Sigmoid colon (tissue), 6 donors: ENCODE measurements at regions not wholly inside any gene's neighbourhood (a gene's known extent, or its start where the extent isn't known, plus 50 kb on each side); places are given as distances from the start of the nearest gene placed in this dataset.

Experiments
- DNase-seq: peaks from one replicate; pipeline ENCODE4 v3.0.0-alpha.2; 2019
- H3K27ac ChIP-seq, 4 donors: fragments of 200-600 bp; sonication (generic); one replicate each; pipeline ENCODE4 v1.5.1; 2016 to 2019; ENCODE audit warnings: mild to moderate bottlenecking in 1 of 4
- H3K27me3 ChIP-seq, 3 donors: fragments of 200-600 bp; sonication (generic); one replicate each; pipeline ENCODE4 v1.5.1; 2019; ENCODE audit warnings: mild to moderate bottlenecking in 1 of 3
- H3K36me3 ChIP-seq, 4 donors: fragments of 200-600 bp; sonication (generic); one replicate each; pipeline ENCODE4 v1.5.1; 2016 to 2019
- H3K4me1 ChIP-seq, 4 donors: fragments of 200-600 bp; sonication (generic); one replicate each; pipeline ENCODE4 v1.5.1; 2017 to 2019
- H3K4me3 ChIP-seq, 4 donors: fragments of 200-600 bp; sonication (generic); one replicate each; pipeline ENCODE4 v1.5.1; 2017 to 2019; ENCODE audit warnings: mild to moderate bottlenecking in 2 of 4, moderate library complexity in 1 of 4
- H3K9me3 ChIP-seq, 4 donors: fragments of 200-600 bp in 3 of 4; sonication (generic) in 3 of 4; one replicate each; pipeline versions ENCODE4 v1.5.1 to v1.6.1; 2013 to 2019
- EP300 ChIP-seq, 4 donors: sonication (generic); formaldehyde crosslinking; IDR thresholded peaks; one replicate each; pipeline ENCODE4 v1.6.1; 2017; ENCODE audit warnings: antibody characterized with exemption in 4 of 4
- POLR2A ChIP-seq, 2 donors: fragments of 450-650 bp; IDR thresholded peaks; one replicate each; pipeline ENCODE4 v1.6.1; 2016; ENCODE audit warnings: antibody characterized with exemption in 2 of 2, mild to moderate bottlenecking in 2 of 2, moderate library complexity in 2 of 2
- POLR2AphosphoS5 ChIP-seq, 4 donors: sonication (generic); formaldehyde crosslinking; IDR thresholded peaks; one replicate each; pipeline ENCODE4 v1.6.1; 2017; ENCODE audit warnings: antibody characterized with exemption in 4 of 4
- WGBS, 2 donors: extraction: QIAGEN DNeasy Blood & Tissue Kit; methylation state at CpG; one replicate each; pipeline ENCODE4 v1.1.7; 2013; 5-methylcytosine and 5-hydroxymethylcytosine counted together
- intact Hi-C: fragments of 100-400 bp; cut with DNase I; formaldehyde crosslinking; loops from one replicate; pipeline ENCODE4 v1.15.1; 2023
- TF ChIP-seq, protein P1 (sequence below), 4 experiments: fragments of 450-650 bp in 3 of 4; fragments of 200-600 bp in 1 of 4; IDR thresholded peaks; one replicate each; pipeline ENCODE4 v1.5.1; 2016 to 2019; ENCODE audit warnings: antibody characterized with exemption in 4 of 4, mild to moderate bottlenecking in 3 of 4, moderate library complexity in 2 of 4
- donor health status: healthy with polysubstance abuse.
- donor health status: healthy.

DNA sequence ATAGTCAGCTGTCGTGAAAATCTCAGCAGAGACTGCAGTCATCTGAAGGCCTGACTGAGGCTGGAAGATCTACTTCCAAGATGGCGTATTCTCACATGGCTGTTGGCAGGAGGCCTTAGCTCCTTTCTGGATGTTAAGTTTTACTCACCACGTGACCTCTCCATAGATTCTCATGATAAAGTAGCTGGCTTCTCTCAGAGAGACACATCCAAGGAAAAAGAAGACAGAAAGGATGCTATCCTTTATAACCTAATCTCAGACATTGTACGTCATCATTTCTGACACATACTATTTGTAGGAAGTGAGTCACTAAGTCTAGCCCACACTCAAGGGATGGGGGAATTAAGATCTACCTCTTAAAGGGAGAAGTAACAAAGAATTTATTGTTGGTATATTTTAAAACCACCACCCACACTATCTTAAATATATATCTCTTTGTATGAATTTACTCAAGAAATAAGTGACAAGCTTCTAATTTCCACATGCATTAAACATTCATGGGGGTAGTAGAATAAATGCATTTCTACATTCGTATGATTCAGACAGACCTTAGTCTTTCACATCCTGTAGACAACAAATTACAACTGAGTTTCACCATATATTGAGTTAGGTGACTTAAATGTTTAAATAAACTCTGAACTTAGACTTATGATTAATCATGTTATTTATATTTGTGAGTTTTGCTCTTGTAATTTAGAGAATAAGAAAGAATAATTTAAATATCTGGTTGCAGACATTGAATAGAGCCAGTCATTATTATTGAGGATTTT lies 411.0 kb downstream of the LRIG3 start:
- 87 to 90% methylated on average over 5 of the region's 5 CpGs for WGBS, 2 donors
- no peaks in the 10 kb centered on the region for H3K36me3 ChIP-seq
- no peak for DNase-seq
- no peaks in the 10 kb centered on the region for H3K9me3 ChIP-seq
- intact Hi-C loops = no loop called here
- H3K27ac ChIP-seq = no peak overlapping the region
- no peak overlapping the region for H3K4me3 ChIP-seq
- H3K27me3 ChIP-seq = no peaks in the 10 kb centered on the region
- TF ChIP-seq EP300 (IDR thresholded peaks at IDR 0.05) (no peak), POLR2A (IDR thresholded peaks at IDR 0.05) (no peak), POLR2AphosphoS5 (IDR thresholded peaks at IDR 0.05) (no peak)
- TF ChIP-seq, protein P1, sequence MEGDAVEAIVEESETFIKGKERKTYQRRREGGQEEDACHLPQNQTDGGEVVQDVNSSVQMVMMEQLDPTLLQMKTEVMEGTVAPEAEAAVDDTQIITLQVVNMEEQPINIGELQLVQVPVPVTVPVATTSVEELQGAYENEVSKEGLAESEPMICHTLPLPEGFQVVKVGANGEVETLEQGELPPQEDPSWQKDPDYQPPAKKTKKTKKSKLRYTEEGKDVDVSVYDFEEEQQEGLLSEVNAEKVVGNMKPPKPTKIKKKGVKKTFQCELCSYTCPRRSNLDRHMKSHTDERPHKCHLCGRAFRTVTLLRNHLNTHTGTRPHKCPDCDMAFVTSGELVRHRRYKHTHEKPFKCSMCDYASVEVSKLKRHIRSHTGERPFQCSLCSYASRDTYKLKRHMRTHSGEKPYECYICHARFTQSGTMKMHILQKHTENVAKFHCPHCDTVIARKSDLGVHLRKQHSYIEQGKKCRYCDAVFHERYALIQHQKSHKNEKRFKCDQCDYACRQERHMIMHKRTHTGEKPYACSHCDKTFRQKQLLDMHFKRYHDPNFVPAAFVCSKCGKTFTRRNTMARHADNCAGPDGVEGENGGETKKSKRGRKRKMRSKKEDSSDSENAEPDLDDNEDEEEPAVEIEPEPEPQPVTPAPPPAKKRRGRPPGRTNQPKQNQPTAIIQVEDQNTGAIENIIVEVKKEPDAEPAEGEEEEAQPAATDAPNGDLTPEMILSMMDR (IDR thresholded peaks at IDR 0.05) = no peak
- H3K4me1 ChIP-seq = no peaks in the 10 kb centered on the region

DNA sequence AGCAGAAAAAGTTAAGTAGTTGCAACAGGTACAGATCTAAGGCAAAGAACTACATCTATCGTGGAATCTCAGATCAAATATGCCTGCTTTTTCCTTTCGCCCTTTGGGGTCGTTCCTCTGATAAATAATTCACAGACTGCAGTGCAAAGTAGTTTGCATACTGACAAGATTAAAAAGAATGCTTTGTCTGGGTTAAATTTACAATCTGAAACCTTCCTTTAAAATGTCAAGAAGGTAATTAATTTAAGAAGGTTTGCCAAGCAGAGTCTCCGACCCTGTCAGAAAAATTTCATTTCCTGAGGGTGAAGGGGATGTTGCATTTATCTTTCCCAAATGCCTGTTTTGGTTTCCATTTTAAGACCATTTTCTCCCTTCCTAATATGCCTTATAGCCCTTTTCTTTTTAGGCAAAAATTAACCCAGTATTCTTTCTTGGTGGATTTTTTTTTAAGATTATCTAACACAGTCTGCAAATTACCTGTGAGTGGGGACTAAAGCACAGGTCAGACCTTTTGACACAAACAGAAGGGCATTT lies 406.9 kb downstream of the LRIG3 start:
- intact Hi-C loops = no loop called here
- 56 to 57% methylated on average over 4 of the region's 4 CpGs for WGBS, 2 donors
- H3K27me3 ChIP-seq = no peaks in the 10 kb centered on the region

DNA sequence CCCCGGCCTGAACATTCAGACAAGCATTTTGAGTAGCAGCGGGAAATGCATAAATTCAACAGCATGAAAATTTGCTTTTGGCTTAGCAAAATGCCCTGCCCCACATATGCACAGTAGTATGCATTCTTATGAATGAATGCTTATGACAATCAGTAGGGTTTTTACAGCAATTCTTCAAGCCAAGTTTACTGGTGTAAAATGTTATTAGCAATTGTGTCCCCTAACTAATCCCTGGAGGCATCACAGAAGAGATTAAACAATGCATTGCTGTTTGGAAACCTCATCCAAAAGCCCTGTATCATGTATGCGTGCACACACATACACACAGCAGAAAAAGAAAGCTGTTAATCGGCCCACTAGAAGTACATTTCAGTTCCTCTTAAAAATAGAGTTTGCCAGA lies 406.5 kb downstream of the LRIG3 start:
- no peaks in the 10 kb centered on the region for H3K36me3 ChIP-seq
- DNase-seq = no peak
- intact Hi-C loops = no loop called here
- no peaks in the 10 kb centered on the region for H3K4me1 ChIP-seq
- no peaks in the 10 kb centered on the region for H3K27me3 ChIP-seq
- H3K9me3 ChIP-seq = peaks cover 0 to 9% (median 5%) of the 10 kb centered on the region in 4 donors
- TF ChIP-seq, protein P1 (IDR thresholded peaks at IDR 0.05) = no peak
- TF ChIP-seq POLR2AphosphoS5 (IDR thresholded peaks at IDR 0.05) (no peak), POLR2A (IDR thresholded peaks at IDR 0.05) (no peak), EP300 (IDR thresholded peaks at IDR 0.05) (no peak)
- 66 to 80% methylated on average over 4 of the region's 4 CpGs for WGBS, 2 donors
- no peak overlapping the region for H3K4me3 ChIP-seq
- H3K27ac ChIP-seq = no peak overlapping the region

More for the DNA sequence above, 406.9 kb downstream of the LRIG3 start:
- no peak for DNase-seq
- peaks cover 0 to 7% (median 3%) of the 10 kb centered on the region in 4 donors for H3K9me3 ChIP-seq
- no peak overlapping the region for H3K27ac ChIP-seq
- H3K36me3 ChIP-seq = no peaks in the 10 kb centered on the region
- TF ChIP-seq, protein P1 (IDR thresholded peaks at IDR 0.05) = no peak
- TF ChIP-seq POLR2A (IDR thresholded peaks at IDR 0.05) = no peak
- TF ChIP-seq POLR2AphosphoS5 (IDR thresholded peaks at IDR 0.05) = no peak
- no peak for TF ChIP-seq EP300 (IDR thresholded peaks at IDR 0.05)
- H3K4me1 ChIP-seq = no peaks in the 10 kb centered on the region
- no peak overlapping the region for H3K4me3 ChIP-seq

DNA sequence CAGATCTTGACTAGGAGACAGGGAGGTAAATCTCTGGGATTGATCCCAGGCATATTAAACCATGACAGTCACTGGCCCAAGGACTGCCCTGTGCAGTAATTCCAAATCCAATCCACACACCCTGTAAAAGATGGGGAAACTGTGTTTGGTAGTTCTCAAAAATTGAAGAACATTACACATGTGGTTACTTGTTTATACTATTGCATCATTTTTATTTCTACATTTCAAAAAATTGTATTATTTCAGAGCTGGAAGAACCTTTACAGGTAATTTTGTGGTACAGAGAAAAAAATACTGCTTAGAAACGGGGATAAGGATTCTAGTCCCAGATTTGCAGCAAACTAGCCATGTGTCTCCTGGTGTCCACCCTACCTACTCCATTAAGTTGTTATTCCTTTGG lies 400.5 kb downstream of the LRIG3 start:
- Histone ChIP-seq H3K4me3 (no peak overlapping the region), H3K27me3 (no peaks in the 10 kb centered on the region), H3K27ac (no peak overlapping the region), H3K36me3 (no peaks in the 10 kb centered on the region), H3K9me3 (peaks cover 0 to 9% (median 5%) of the 10 kb centered on the region in 4 donors), H3K4me1 (no peaks in the 10 kb centered on the region)
- 77 to 80% methylated on average over 1 of the region's 1 CpG for WGBS, 2 donors
- no peak for DNase-seq
- no peak for TF ChIP-seq POLR2AphosphoS5 (IDR thresholded peaks at IDR 0.05)
- TF ChIP-seq POLR2A (IDR thresholded peaks at IDR 0.05) = no peak
- TF ChIP-seq, protein P1 (IDR thresholded peaks at IDR 0.05) = no peak
- no peak for TF ChIP-seq EP300 (IDR thresholded peaks at IDR 0.05)
- intact Hi-C loops = no loop called here
